Brain microvascular endothelial cell (primary cell): ENCODE measurements at regions not wholly inside any gene's neighbourhood (a gene's known extent, or its start where the extent isn't known, plus 50 kb on each side); places are given as distances from the start of the nearest gene placed in this dataset.

ENCODE experiments used
- DNase-seq: peaks from one replicate; pipeline ENCODE4 v3.0.0-alpha.2; 2020
- H3K27ac ChIP-seq: fragments of 250-450 bp; sonication (Bioruptor Pico); 2 replicates; pipeline ENCODE4 v1.5.1; 2020; ENCODE audit warnings: mild to moderate bottlenecking, moderate library complexity
- H3K27me3 ChIP-seq: fragments of 250-450 bp; sonication (Bioruptor Pico); replicated peaks from 2 replicates; pipeline ENCODE4 v1.5.1; 2020; ENCODE audit warnings: mild to moderate bottlenecking
- H3K36me3 ChIP-seq: fragments of 250-450 bp; sonication (Bioruptor Pico); replicated peaks from 2 replicates; pipeline ENCODE4 v1.5.1; 2020; ENCODE audit warnings: mild to moderate bottlenecking
- H3K4me3 ChIP-seq: 2 replicates; pipeline ENCODE4 v1.5.1; 2011; ENCODE audit warnings: low read depth, mild to moderate bottlenecking, control low read depth, low read length, moderate library complexity
- CTCF ChIP-seq: IDR thresholded peaks from 2 replicates; pipeline ENCODE4 v1.5.1; 2011; ENCODE audit warnings: low read depth, mild to moderate bottlenecking, moderate library complexity, low read length, control low read depth, inconsistent platforms; ENCODE audit errors: missing control alignments
- in situ Hi-C: cut with HindIII; loops from 2 replicates; pipeline ENCODE4 v1.10.0; 2017; ENCODE audit warnings: low sequenced_read_pairs, low pct_ligation_motif_present

GRCh38 chr13:67318398-67318797 lies 88.3 kb upstream of the PCDH9 start:
- Histone ChIP-seq H3K36me3 (no peaks in the 10 kb centered on the region), H3K4me3 (no peak overlapping the region), H3K27ac (no peak overlapping the region), H3K27me3 (no peaks in the 10 kb centered on the region)
- TF ChIP-seq CTCF: no peak
- in situ Hi-C loops: no loop called here
- DNase-seq: no peak

- no peaks in the 10 kb centered on the region for H3K36me3 ChIP-seq
- no peak for TF ChIP-seq CTCF
- no peak overlapping the region for H3K27ac ChIP-seq
- H3K27me3 ChIP-seq: no peaks in the 10 kb centered on the region
- no peak for DNase-seq
- no peak overlapping the region for H3K4me3 ChIP-seq
- in situ Hi-C loops: no loop called here
Observed at GRCh38 chr13:67314405-67314804, 84.3 kb upstream of the PCDH9 start.

GRCh38 chr13:67308004-67308772 lies 78.1 kb upstream of the PCDH9 start:
- no peak for TF ChIP-seq CTCF
- in situ Hi-C loops: no loop called here
- DNase-seq: no peak
- Histone ChIP-seq H3K27ac (no peak overlapping the region), H3K27me3 (no peaks in the 10 kb centered on the region), H3K36me3 (no peaks in the 10 kb centered on the region), H3K4me3 (no peak overlapping the region)

GRCh38 chr13:67306742-67307141 lies 76.6 kb upstream of the PCDH9 start:
- H3K36me3 ChIP-seq: no peaks in the 10 kb centered on the region
- in situ Hi-C loops: no loop called here
- no peak for DNase-seq
- no peaks in the 10 kb centered on the region for H3K27me3 ChIP-seq
- H3K27ac ChIP-seq: no peak overlapping the region
- H3K4me3 ChIP-seq: no peak overlapping the region
- no peak for TF ChIP-seq CTCF

- H3K27ac ChIP-seq: no peak overlapping the region
- no peak for TF ChIP-seq CTCF
- no peaks in the 10 kb centered on the region for H3K27me3 ChIP-seq
- H3K36me3 ChIP-seq: no peaks in the 10 kb centered on the region
- H3K4me3 ChIP-seq: no peak overlapping the region
- in situ Hi-C loops: no loop called here
- no peak for DNase-seq
Observed at GRCh38 chr13:67303661-67304333, 73.7 kb upstream of the PCDH9 start.
